ENCODE measurements at regions not wholly inside any gene's neighbourhood (a gene's known extent, or its start where the extent isn't known, plus 50 kb on each side); places are given as distances from the start of the nearest gene placed in this dataset.
"Not testable (repeated sequence)": the region's sequence is repeated elsewhere in the genome, so short reads cannot be mapped to it uniquely, and the experiment has no call there.

DNA sequence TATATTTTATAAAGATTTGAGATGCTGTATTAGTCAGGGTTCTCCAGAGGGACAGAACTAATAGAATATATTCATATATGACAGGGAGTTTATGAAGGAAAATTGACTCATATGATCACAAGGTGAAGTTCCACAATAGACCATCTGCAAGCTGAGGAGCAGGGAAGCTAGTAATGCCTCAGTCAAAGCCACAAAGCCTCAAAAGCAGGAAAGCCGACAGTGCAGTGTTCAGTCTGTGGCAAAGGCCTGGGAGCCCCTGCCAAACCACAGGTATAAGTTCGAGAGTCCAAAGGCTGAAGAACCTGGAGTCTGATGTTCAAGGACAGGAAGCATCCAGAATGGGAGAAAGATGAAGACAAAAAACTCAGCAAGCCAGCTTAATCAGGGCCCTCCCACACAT is 382.2 kb downstream of the LRRC70 start:
- no peak for DNase-seq

DNA sequence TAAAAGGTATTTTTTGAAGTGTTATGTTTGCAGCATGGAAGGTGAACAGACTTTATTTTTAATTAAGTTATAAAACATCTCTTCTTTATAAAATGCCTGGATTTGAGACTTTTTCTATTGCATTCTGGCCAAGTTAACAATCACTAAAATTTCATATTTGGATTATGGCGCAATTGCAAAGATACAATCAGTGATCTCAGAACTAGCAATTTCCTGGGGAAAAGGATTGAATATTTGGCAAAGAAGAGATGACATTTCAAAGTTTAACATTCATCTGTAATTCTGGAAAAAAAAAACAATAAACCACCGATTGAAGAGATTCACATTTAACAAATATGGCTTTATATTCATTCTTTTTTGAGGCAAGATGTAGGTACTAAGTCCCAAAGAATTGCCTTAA is 378.0 kb downstream of the LRRC70 start:
- DNase-seq = no peak

DNA sequence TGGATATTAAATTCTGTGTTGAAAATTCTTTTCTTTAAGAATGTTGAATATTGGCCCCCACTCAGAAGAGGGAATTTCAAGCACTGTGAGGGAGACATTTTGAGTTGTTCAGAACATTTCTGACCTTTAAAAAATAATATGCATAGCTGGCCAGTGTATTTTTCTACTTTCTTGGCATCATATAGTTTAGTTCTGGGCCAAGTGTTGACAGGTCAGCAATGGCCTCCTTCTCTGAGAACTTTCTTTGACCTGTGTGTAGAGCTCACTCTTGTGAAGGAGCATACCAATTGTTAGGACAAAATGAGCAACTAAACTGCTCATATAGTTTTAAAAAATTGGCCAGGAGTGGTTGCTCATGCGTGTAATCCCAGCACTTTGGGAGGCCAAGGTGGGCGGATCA is 376.0 kb downstream of the LRRC70 start:
- DNase-seq = no peak

DNA sequence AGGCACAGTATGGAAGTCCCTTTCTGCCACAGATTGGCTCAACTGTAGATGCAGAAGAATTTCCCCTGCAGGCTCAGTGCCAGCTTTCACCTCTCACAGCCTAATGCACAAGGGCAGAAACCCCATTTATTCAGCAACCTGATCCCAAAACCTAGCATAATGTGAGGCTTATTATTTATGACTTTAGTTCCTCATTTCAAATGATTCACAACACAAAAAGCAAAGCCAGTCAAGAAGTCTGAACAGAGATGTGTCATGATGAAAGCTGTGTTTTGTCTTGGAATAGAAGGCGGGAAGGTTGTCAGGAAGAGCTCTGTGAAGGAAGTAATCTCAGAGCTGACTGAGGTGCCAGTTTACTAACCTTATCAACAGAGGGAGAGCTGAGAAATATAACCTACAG is 369.7 kb downstream of the LRRC70 start:
- no peak for DNase-seq

DNA sequence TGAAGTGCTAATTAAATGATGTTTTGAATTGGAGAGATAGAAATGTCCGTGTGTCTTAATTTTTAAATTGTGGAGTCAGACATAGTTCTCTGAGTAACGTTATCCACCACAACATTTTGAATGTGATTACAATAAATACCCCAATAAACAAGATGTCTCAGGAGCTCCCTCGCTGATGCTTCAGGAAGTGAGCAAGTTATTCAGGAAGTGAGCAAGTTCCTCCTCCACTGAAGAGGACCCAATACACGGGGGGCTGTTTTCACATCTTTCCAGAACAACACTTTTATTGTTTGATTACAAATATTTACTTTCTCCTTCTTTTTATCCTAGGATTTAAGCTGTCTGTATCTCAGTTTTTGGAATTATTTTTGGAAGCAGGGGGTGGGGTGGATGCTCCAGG is 363.8 kb downstream of the LRRC70 start:
- DNase-seq = no peak

DNA sequence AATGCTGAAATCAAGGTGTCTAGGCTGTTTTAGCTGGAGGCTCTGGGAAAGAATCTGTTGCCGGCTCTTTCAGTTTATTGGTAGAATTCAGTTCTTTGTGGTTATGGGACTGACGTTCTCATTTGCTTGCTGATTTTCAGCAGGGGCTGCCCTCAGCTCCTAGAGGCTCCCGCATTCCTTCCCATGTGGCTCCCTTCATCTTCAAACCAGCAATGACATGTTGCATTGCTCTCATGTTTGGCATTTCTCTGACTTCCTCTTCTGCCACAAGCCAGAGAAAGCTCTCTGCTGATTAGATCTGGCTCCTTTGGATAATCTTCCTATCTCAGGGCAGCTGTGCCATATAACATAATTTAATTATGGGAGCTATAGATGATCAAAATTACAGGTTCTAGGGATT is 360.3 kb downstream of the LRRC70 start:
- no peak for DNase-seq

DNA sequence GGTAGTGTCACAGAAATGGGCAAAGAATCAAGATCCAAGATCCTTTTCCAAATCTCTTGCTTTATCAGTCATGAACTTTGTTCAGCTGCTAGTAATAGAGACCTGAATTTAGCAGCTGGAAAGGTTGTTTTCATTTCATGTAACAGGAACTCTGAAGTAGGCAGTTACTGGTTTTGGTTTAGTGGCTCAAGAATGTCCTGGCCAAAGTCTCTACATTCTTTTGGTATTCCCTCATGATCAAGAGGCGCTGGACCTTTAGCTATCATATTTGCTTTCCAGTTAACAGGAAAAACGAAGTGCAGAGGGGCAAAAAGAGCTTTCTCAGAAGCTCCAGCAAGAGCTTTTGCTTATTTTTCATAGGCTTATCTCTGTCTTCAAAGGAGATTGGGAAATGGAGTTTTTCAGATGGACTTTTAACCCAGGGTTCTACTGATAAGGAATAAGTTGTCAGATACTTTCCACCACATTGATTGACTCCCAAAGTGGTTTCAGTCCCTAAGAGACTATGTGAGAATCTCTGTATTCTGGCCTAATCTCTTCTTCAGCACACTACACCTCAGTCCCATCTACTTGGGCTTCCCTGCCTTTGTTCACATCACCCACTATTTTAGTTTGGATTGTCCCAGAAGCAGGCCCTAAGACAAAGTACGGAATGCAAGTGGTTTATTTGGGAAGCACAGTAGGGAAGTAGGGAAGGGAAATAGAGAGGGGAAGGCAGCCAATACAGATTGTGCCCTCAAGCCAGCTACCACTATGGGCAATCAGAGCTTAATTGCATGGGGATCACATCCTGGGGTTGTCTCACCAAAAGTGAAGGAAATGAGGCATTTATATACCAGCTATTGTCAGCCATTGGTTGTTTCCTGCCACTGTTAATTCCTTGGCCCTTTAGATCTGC is 359.3 kb downstream of the LRRC70 start:
- no peak for DNase-seq

DNA sequence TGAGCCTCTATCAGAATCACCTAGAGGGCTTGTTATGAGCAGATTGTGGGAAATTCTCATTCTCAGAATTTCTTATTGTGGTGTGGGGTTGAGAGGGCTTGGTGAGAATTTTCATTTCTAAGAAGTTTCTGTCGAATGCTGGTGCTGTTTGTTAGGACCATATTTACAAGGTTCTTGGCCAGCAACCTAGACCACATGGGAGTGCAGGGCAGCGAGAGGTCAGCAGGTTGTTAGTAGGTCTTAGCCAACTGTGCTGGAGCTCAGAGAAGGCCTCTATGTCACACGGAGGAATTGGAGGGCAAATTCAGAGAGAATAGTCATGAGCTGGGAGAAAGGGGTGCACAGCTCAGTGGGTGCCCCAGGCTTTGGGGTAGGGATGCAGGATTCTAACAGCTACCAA is 357.0 kb downstream of the LRRC70 start:
- no peak for DNase-seq

DNA sequence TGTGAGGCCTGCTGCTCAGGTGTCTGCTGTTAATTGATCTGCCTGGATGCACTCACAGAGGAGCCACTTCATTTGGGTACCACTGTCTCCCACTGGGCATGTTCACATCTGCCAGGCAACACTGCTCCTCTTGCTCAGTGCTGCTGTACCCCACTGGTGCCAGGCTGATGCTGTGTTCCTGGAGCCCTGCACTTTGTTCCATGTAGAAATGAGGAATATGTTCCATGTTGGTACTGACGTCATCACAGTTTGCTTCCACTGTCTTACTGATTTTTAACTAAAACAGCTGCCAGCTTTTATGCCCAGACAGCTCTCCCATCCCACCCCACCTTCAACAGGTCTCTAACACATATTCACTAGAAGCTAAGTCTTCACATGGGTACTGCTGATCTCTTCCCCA is 355.7 kb downstream of the LRRC70 start:
- DNase-seq = no peak

DNA sequence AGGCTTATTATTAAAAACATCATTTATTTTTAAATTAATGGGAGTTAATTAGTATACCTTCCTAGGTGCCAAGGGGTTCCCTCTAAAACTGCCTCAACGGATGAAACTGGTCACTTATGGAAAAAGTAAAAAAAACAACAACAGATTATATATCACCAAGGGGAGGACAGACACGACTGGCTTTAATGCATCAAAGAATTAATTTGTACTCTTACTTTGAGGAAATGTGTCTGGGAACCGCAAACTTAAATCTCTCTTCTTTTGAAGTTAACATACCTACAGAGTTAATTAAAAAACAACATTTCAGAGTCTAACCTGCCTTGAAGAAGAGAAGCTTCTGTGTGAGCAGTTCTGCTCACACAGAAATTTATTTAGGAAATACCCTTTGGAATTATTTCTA is 354.6 kb downstream of the LRRC70 start:
- DNase-seq = no peak

DNA sequence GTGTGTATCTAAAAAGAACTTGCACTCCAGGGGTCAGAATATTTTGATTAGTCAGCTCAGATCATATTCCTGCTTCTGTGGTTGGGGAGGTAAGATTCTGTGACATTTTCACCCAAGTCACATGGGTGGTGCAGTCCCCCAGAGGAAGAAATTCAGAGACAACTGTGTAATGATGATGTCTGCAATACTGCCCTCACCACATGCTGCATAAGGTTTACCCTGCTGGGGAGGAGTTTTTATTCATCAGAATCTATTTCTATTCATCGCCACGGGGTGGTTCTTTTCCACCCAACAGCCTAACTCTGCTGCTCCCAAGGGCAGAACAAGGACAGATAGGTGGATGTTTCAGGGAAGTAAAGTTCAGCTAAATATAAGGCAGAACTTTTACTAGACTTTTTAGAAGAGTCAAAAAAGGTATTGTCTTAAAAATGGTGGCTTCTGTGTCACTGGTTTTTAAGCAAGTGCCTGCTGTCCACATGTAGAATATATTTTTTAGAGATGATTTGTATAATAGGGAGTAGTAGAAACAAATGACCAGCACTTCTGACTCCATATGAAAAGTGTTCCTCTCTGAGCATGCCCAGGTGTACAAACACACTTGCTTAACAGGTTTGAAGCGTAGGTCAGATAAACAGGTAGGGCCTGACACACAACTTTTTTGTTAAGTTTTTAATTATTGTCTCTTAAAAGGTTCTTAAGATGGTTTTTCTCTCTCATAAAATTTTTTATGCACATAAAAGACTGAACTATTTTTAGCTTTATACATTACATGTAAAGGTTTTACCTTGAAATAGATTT is 352.7 kb downstream of the LRRC70 start:
- no peak for DNase-seq

DNA sequence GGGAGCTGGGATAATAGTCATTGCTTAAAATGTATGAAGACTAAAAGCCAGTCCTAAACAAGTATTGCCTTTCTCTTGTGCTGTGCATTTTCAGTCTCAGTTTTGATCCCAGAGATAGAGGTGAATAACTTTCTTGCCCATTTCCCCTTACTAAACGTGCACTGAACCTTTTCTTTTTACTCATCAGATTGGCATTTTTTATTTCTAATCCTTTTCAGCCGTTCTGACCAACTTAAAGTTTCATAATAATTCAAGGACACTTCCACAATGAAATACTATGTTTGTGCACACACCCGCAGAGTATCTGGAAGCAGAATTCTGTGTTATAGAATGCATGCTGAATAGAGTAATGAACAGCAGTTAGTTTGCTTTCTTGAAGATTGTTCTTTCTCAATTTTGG is 343.6 kb downstream of the LRRC70 start:
- no peak for DNase-seq

DNA sequence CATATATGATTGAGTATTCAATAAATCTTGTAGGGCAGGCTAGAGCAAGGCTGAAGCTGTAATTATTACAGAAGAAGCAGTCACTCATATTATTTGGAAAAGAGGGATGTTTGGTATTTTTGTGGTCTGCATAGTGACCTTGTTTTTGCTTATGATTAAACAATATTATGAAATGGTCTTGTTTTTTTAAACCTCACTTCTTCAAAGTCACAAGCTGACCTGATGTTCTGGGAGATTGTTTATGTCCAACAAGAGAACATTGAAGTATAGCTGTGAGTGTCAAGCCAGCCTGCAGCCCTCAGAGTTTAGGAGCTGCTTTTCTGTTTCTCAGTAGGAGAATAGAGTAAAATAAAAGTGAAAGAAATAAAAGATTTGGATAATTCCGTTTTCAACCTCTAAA is 342.2 kb downstream of the LRRC70 start:
- no peak for DNase-seq

DNA sequence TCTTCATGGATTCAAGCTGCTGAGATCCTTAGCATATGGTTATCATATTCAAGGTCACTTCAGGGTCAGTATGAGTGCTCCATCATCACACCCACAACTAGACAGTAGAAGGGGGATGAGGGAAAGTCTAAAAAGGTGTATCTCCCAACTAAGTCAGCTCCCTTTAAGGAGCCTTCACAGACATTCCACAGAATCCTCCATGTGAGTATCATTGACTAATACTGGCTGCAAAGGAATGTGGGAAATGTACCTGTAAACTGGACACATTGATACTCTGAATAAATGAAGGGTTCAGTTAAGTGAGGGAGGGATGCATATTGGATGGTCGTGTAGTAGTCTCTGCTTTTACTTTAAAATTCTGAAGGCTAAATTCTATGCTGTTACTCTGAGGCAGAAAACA is 330.7 kb downstream of the LRRC70 start:
- no peak for DNase-seq

DNA sequence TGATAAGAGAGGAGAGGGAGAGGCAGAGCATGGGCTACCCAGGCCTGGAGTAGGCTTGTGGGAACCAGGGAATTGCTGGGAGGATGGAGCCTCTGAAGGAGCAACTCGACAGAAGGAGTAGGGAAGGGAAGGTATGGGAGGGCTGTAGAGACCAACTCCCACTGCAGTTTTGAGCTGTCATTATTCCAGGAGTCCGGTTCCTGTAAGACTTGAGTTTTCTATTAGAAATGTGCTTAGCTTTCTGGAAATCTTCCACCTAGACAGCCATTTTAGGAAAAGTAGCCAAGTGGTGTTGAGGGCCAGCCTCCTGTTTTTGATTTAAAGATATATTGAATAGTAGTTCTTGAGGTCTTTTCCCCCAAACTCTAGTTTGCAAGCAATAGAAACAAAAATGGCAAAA is 323.5 kb downstream of the LRRC70 start:
- no peak for DNase-seq

DNA sequence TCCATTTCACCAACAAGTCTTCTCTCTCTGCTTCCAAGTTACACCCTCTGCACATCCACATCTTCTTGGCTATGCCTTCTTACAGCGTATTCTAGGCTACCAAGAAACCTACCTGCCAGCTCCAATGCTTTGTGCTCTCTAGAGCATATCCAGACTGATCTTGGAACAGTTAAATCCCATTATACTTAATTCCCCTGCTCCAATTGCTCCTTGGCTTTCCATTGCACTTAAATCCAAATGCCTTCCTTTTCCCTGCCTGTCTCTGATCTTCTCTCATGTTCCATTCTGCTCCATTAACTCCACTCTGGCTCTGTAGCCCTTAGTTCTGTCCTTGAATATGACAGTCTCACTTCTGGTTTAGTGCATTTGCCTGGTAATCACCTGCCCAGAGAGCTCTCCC is 322.4 kb downstream of the LRRC70 start:
- DNase-seq = no peak

DNA sequence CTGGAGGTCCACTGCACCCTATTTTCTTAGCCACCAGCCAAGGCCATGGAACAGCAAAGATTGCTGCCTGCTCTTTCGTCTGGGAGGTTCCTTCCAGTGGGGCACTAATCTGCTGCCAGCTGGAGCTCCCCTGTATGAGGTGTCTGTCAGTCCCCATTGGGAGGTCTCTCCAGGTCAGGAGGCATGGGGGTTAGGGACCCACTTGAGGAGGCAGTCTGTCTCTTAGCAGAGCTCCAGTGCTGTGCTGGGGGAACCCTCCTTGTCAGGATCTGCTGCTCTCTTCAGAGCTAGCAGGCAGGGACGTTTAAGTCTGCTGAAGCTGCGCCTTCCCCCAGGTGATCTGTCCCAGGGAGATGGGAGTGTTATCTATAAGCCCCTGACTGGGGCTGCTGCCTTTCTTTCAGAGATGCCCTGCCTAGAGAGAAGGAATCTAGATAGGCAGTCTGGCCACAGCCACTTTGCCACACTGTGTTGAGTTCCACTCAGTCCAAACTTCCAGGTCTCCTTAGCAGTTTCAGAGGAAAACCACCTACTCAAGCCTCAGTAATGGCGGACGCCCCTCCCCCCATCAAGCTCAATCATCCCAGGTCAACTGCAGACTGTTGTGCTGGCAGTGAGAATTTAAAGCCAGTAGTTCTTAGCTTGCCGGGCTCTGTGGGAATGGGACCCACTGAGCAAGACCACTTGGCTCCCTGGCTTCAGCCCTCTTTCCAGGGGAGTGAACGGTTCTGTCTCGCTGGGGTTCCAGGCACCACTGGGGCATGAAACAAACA is 317.7 kb downstream of the LRRC70 start:
- no peak for DNase-seq

DNA sequence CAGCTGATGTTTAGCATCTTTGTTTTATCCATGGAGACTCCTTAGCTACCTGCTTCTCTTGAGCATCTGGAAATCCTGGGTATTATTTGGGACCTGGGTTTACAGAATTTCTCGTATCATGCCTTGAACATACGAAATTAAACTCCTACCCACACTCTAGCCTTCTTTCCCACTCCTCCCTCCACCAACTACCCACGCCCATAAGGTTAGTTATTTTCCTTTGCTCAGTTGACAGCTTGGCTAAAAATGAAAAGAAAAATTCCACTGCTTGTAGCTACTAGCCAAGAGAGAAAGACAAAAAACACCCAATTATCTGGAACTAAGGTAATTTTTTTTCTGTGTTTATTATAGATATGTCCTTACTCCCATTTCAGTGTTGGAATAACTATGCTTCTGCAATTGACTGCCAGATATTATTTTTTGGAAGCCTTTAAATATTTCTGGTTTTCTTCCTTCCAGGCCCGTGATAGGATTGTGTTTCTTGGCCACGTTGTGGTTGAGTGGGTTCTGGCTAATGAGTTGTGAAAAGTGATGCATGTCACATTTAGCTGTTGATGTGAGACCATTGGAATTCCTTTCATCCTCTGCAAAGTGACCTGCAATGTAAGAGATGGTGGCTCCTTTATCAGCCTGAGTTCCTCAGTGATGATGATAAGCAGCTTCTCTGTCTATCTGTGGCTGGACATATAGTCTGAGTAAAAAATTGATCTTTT is 308.1 kb downstream of the LRRC70 start:
- no peak for DNase-seq

DNA sequence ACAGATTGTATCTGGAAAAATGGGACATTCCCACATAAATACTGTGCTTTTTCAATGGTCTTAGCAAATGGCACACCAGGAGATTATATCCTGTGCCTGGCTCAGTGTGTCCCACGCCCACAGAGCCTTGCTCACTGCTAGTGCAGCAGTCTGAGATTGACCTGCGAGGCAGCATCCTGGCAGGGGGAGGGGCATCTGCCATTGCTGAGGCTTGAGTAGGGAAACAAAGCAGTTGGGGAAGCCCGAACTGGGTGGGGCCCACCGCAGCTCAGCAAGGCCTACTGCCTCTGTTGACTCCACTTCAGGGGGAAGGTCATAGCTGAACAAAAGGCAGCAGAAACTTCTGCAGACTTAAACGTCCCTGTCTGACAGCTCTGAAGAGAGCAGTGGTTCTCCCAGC is 258.7 kb downstream of the LRRC70 start:
- DNase-seq = not testable (repeated sequence)

DNA sequence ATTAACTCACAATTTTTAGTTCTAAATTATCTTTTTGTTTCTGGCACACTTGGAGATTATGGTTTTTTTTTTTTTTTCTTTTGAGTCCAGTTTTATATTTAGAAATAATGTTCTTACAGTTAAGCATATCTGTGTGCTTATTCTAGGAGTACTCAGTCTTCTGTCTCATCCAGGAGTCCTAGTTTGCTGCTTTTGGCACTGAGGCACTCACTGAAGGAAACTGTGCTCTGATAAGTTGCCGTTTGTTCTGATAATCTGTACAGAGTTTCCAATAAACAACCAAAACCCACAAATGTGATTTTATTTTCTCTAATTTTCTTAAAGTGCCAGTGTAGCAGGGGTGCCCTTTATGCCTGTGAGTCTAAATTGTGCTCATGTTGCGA is 251.0 kb downstream of the LRRC70 start:
- no peak for DNase-seq

DNA sequence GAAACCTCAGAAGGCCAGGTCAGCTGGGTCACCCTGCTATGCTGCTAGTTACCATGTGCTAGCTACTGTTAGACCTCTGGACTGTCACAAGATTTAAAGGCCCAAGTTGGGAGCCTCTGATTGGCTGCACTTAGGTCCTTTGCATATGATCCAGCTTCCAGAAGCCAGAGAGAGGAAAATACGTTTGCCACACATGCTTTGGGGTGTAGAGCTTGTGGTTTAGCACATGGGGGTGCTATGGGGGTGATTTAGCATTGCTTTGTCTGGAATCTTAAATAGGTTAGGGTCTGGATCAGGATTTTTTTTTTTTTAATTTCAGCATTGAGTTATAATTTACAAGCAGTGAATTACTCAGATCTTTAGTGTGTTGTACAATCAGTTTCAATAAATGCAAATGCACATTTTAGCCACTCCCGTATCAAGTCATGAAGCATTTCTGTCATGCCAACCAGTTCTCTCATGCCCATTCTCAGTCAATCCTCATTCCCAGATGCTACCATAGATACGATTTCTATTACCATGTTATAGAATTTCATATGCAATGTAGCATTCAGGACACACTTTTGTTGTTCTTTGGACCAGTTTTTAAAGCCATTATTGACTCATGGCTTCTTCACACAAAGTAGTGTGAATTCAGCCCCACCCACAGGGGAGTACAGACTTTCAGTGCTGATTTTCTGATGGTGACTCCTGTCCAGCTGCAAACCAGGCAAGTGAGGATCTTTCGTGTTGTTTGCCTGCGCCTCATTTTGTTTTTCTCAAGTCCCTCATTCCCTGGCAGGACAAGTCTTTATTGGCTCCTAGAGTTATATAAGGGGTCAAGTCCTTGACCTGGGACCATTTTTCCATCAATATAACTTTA is 250.4 kb downstream of the LRRC70 start:
- DNase-seq = no peak

All from hematopoietic multipotent progenitor cell treated with erythropoietin and hydrocortisone succinate and interleukin-3 and kit ligand, for 6 days (in vitro differentiated cells).